PC-9 (cell line): ENCODE measurements at regions not wholly inside any gene's neighbourhood (a gene's known extent, or its start where the extent isn't known, plus 50 kb on each side); places are given as distances from the start of the nearest gene placed in this dataset.

Experiments used
- BruUV-seq: library from RNA; stranded (reverse); fragments of 400-500 nt; replicated peaks from 2 replicates; lab custom pipeline; 2021; lab: Mats Ljungman, UMichigan
- CTCF ChIA-PET: fragments of 300-600 bp; sonication (Branson Sonifier 250); formaldehyde crosslinking; loops from one replicate; lab custom pipeline; 2022; ENCODE audit warnings: antibody characterized with exemption; lab: Charles Lee
- POLR2A ChIA-PET: fragments of 300-600 bp; sonication (Branson Sonifier 250); formaldehyde crosslinking; loops from one replicate; lab custom pipeline; 2022; ENCODE audit warnings: antibody characterized with exemption; ENCODE audit not compliant: unreplicated experiment; lab: Charles Lee
- DNase-seq, 2 experiments: peaks; one replicate each; pipeline versions ENCODE4 v3.0.0 to v3.0.0-alpha.2; 2015 to 2022; ENCODE audit warnings: mixed read lengths in 1 of 2
- H2AFZ ChIP-seq: fragments of 200-600 bp; sonication (generic); 2 replicates; pipeline ENCODE4 v1.8.1; 2017; ENCODE audit warnings: antibody characterized with exemption
- H3F3A ChIP-seq: fragments of 200-600 bp; sonication (generic); 2 replicates; pipeline ENCODE4 v1.8.1; 2017; ENCODE audit warnings: antibody characterized with exemption, mild to moderate bottlenecking, low read depth; ENCODE audit not compliant: insufficient read depth
- H3K27ac ChIP-seq: fragments of 200-600 bp; sonication (generic); 2 replicates; pipeline ENCODE4 v1.6.1; 2016; ENCODE audit warnings: mixed run types
- H3K27me3 ChIP-seq: fragments of 200-600 bp; sonication (generic); 2 replicates; pipeline ENCODE4 v1.6.1; 2016; ENCODE audit warnings: low read depth, mixed run types; ENCODE audit not compliant: insufficient read depth
- H3K36me3 ChIP-seq: fragments of 200-600 bp; sonication (generic); 2 replicates; pipeline ENCODE4 v1.6.1; 2016; ENCODE audit warnings: low read depth, mixed run types
- H3K4me1 ChIP-seq: fragments of 200-600 bp; sonication (generic); replicated peaks from 2 replicates; pipeline ENCODE4 v1.6.1; 2016; ENCODE audit warnings: mixed run types; ENCODE audit not compliant: insufficient read depth
- H3K4me2 ChIP-seq: fragments of 200-600 bp; sonication (generic); 2 replicates; pipeline ENCODE4 v1.6.1; 2017; ENCODE audit warnings: mixed run types
- H3K4me3 ChIP-seq: fragments of 200-600 bp; sonication (generic); 2 replicates; pipeline ENCODE4 v1.6.1; 2016; ENCODE audit warnings: mixed run types
- H3K79me2 ChIP-seq: fragments of 200-600 bp; sonication (generic); 2 replicates; pipeline ENCODE4 v1.6.1; 2017; ENCODE audit warnings: low read depth, mixed run types
- H3K9me2 ChIP-seq: fragments of 200-600 bp; sonication (generic); 2 replicates; pipeline ENCODE4 v1.8.1; 2017; ENCODE audit warnings: mild to moderate bottlenecking; ENCODE audit not compliant: insufficient read depth
- H3K9me3 ChIP-seq: fragments of 200-600 bp; sonication (generic); 2 replicates; pipeline ENCODE4 v1.8.1; 2016; ENCODE audit warnings: low read depth; ENCODE audit not compliant: insufficient read depth
- H4K20me1 ChIP-seq: fragments of 200-600 bp; sonication (generic); 2 replicates; pipeline ENCODE4 v1.8.1; 2017; ENCODE audit not compliant: insufficient read depth
- CTCF ChIP-seq: fragments of 200-600 bp; sonication (generic); conservative IDR thresholded peaks from 2 replicates; pipeline ENCODE4 v1.6.1; 2017; ENCODE audit warnings: mixed run types, antibody characterized with exemption, mild to moderate bottlenecking, moderate library complexity
- EZH2 ChIP-seq: fragments of 200-600 bp; sonication (generic); IDR thresholded peaks from 2 replicates; pipeline ENCODE4 v1.8.0; 2017; ENCODE audit warnings: antibody characterized with exemption, low read depth
- intact Hi-C: fragments of 100-400 bp; cut with micrococcal nuclease; formaldehyde crosslinking; loops from one replicate; pipeline ENCODE4 v1.10.0; 2022; ENCODE audit not compliant: unreplicated experiment

- BruUV-seq: no TSS peak
- POLR2A ChIA-PET: no interaction called here
These were observed 95.8 kb upstream of the CACNA2D3 start for GRCh38 chr3:54026543-54026942.

GRCh38 chr3:54021071-54021470 lies 101.3 kb upstream of the CACNA2D3 start:
- H3K4me3 ChIP-seq: no peak overlapping the region
- DNase-seq: no peak
- H3K27me3 ChIP-seq: peaks cover 12% of the 10 kb centered on the region; the same call in 1 of the 2 replicates
- H3F3A ChIP-seq: no peaks in the 10 kb centered on the region
- H3K9me3 ChIP-seq: no peaks in the 10 kb centered on the region
- CTCF ChIA-PET: no interaction called here
- H3K79me2 ChIP-seq: no peaks in the 10 kb centered on the region
- no peak overlapping the region for H3K4me2 ChIP-seq
- no peaks in the 10 kb centered on the region for H3K4me1 ChIP-seq
- no peaks in the 10 kb centered on the region for H3K9me2 ChIP-seq
- POLR2A ChIA-PET: no interaction called here
- intact Hi-C loops: no loop called here
- H2AFZ ChIP-seq: no peak overlapping the region
- H4K20me1 ChIP-seq: no peaks in the 10 kb centered on the region
- no peak overlapping the region for H3K27ac ChIP-seq
- TF ChIP-seq CTCF (no peak), EZH2 (no peak)
- H3K36me3 ChIP-seq: no peaks in the 10 kb centered on the region
- BruUV-seq: no TSS peak

More at GRCh38 chr3:54026543-54026942, 95.8 kb upstream of the CACNA2D3 start:
- H3K4me3 ChIP-seq: no peak overlapping the region
- intact Hi-C loops: no loop called here
- no peaks in the 10 kb centered on the region for H3F3A ChIP-seq
- H3K27me3 ChIP-seq: no peaks in the 10 kb centered on the region
- H3K4me1 ChIP-seq: no peaks in the 10 kb centered on the region
- H3K9me2 ChIP-seq: no peaks in the 10 kb centered on the region
- no peak overlapping the region for H3K4me2 ChIP-seq
- TF ChIP-seq EZH2: no peak
- TF ChIP-seq CTCF: no peak
- H3K27ac ChIP-seq: no peak overlapping the region
- H4K20me1 ChIP-seq: no peaks in the 10 kb centered on the region
- DNase-seq: no peak
- H2AFZ ChIP-seq: no peak overlapping the region
- no peaks in the 10 kb centered on the region for H3K9me3 ChIP-seq
- no peaks in the 10 kb centered on the region for H3K36me3 ChIP-seq
- CTCF ChIA-PET: no interaction called here
- no peaks in the 10 kb centered on the region for H3K79me2 ChIP-seq

GRCh38 chr3:54020436-54020835 lies 101.9 kb upstream of the CACNA2D3 start:
- Histone ChIP-seq H2AFZ (no peak overlapping the region), H3K9me3 (no peaks in the 10 kb centered on the region), H3K4me3 (no peak overlapping the region), H3K79me2 (no peaks in the 10 kb centered on the region), H3K4me2 (no peak overlapping the region), H3K9me2 (no peaks in the 10 kb centered on the region), H3K4me1 (no peaks in the 10 kb centered on the region), H4K20me1 (no peaks in the 10 kb centered on the region), H3F3A (no peaks in the 10 kb centered on the region), H3K36me3 (no peaks in the 10 kb centered on the region), H3K27ac (no peak overlapping the region), H3K27me3 (peaks cover 12% of the 10 kb centered on the region; the same call in 1 of the 2 replicates)
- no TSS peak for BruUV-seq
- ChIA-PET POLR2A (no interaction called here), CTCF (no interaction called here)
- intact Hi-C loops: no loop called here
- no peak for TF ChIP-seq CTCF
- TF ChIP-seq EZH2: no peak
- no peak for DNase-seq
